ENCODE measurements at regions not wholly inside any gene's neighbourhood (a gene's known extent, or its start where the extent isn't known, plus 50 kb on each side); places are given as distances from the start of the nearest gene placed in this dataset.

DNA sequence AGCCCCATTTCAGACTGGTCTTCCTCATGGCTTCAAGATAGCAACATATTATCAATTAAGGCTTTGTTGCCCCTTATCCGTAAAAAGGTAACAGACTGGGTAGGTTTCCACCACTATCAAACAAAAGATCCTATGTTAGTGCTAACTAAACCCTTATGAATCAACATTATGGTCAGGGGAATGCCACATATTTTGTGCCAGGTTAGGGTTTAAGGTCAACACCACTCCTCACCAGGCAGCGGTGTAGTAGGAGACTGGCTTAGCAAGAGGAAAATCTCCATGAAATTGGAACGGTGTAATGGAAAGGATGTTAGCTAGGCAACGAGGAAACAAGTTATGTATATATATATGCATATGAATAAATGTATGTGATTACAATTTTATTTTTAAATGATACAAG is 655.8 kb downstream of the TLR4 start:
- TF ChIP-seq, protein P1, sequence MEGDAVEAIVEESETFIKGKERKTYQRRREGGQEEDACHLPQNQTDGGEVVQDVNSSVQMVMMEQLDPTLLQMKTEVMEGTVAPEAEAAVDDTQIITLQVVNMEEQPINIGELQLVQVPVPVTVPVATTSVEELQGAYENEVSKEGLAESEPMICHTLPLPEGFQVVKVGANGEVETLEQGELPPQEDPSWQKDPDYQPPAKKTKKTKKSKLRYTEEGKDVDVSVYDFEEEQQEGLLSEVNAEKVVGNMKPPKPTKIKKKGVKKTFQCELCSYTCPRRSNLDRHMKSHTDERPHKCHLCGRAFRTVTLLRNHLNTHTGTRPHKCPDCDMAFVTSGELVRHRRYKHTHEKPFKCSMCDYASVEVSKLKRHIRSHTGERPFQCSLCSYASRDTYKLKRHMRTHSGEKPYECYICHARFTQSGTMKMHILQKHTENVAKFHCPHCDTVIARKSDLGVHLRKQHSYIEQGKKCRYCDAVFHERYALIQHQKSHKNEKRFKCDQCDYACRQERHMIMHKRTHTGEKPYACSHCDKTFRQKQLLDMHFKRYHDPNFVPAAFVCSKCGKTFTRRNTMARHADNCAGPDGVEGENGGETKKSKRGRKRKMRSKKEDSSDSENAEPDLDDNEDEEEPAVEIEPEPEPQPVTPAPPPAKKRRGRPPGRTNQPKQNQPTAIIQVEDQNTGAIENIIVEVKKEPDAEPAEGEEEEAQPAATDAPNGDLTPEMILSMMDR (optimal IDR thresholded peaks at IDR 0.05 in 1 of 3, IDR thresholded peaks at IDR 0.05 in 1 of 3, conservative IDR thresholded peaks at IDR 0.05 in 1 of 3; ENCODE audit: extremely low read depth in 1 of 3, insufficient read depth in 2 of 3, low read length in 3 of 3): no peak
- TF ChIP-seq EZH2 (IDR thresholded peaks at IDR 0.05; ENCODE audit: low read length): no peak
